Colonic mucosa (tissue), 4 donors: ENCODE measurements at regions not wholly inside any gene's neighbourhood (a gene's known extent, or its start where the extent isn't known, plus 50 kb on each side); places are given as distances from the start of the nearest gene placed in this dataset.

Experiments used
- DNase-seq: peaks from one replicate; pipeline ENCODE4 v3.0.0-alpha.2; 2020
- H3K27ac ChIP-seq: fragments of 200-600 bp; one replicate; pipeline ENCODE4 v1.8.0; 2021
- H3K27me3 ChIP-seq: fragments of 200-600 bp; one replicate; pipeline ENCODE4 v1.8.0; 2021
- H3K36me3 ChIP-seq: fragments of 200-600 bp; one replicate; pipeline ENCODE4 v1.8.0; 2021
- H3K4me1 ChIP-seq: fragments of 200-600 bp; one replicate; pipeline ENCODE4 v1.8.0; 2021; ENCODE audit warnings: mild to moderate bottlenecking
- H3K4me3 ChIP-seq: fragments of 200-600 bp; one replicate; pipeline ENCODE4 v1.8.0; 2021
- H3K9ac ChIP-seq, 2 donors: one replicate each; pipeline ENCODE4 v1.7.0; 2013; ENCODE audit warnings: control low read depth in 2 of 2, low read depth in 2 of 2, low read length in 2 of 2
- H3K9me3 ChIP-seq: fragments of 200-600 bp; one replicate; pipeline ENCODE4 v1.8.0; 2021
- intact Hi-C: fragments of 100-400 bp; cut with DNase I; formaldehyde crosslinking; loops from one replicate; pipeline ENCODE4 v1.14.1; 2022
- TF ChIP-seq, protein P1 (sequence below): fragments of 200-600 bp; IDR thresholded peaks from one replicate; pipeline ENCODE4 v1.8.0; 2022; ENCODE audit warnings: antibody characterized with exemption, mild to moderate bottlenecking
- donor health status: healthy.
- donor health status: DM: no; HTN: no; CAD: no.
- donor health status: DM: no; HTN: no; CAD: no.

DNA sequence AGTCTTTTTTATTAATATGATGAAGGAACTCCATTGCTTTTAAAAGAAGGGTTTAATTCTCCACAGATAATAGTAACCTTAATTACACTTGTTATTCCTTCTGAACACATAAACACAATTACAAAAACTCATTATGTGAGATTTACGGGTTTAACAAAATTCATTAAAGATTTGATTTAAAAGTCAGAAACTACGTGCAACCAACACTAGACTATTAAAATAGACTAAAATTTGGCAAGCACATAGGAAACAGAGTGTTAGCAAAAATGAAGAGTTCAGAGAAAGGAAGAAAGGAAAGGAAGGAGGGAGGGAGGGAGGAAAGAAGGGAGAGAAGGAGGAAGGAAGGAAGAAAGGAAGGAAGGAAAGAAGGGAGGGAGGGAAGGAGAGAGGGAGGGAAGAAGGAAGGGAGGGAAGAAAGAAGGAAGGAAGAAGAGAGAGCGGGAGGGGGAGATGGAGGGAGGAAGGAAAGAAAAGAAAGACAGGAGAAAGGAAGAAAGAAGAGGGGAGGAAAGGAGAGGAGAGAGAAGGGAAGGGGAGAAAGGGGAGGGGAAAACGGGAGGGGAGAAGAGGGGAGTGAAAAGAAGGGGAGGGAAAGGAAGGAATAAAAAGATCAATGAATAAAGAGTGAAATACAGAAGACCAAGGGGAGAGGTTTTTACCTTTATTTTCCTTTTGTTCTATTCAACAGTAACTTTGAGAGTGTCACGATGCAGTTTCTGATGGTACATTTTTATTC, 123.4 kb upstream of the LYPLAL1 start:
- DNase-seq, result no peak
- no peak overlapping the region for H3K27ac ChIP-seq
- H3K9ac ChIP-seq, result no peak overlapping the region
- intact Hi-C loops, result no loop called here
- H3K4me3 ChIP-seq, result no peak overlapping the region
- no peaks in the 10 kb centered on the region for H3K4me1 ChIP-seq
- H3K36me3 ChIP-seq, result no peaks in the 10 kb centered on the region
- H3K27me3 ChIP-seq, result no peaks in the 10 kb centered on the region
- TF ChIP-seq, protein P1, sequence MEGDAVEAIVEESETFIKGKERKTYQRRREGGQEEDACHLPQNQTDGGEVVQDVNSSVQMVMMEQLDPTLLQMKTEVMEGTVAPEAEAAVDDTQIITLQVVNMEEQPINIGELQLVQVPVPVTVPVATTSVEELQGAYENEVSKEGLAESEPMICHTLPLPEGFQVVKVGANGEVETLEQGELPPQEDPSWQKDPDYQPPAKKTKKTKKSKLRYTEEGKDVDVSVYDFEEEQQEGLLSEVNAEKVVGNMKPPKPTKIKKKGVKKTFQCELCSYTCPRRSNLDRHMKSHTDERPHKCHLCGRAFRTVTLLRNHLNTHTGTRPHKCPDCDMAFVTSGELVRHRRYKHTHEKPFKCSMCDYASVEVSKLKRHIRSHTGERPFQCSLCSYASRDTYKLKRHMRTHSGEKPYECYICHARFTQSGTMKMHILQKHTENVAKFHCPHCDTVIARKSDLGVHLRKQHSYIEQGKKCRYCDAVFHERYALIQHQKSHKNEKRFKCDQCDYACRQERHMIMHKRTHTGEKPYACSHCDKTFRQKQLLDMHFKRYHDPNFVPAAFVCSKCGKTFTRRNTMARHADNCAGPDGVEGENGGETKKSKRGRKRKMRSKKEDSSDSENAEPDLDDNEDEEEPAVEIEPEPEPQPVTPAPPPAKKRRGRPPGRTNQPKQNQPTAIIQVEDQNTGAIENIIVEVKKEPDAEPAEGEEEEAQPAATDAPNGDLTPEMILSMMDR, result no peak
- H3K9me3 ChIP-seq, result no peaks in the 10 kb centered on the region

DNA sequence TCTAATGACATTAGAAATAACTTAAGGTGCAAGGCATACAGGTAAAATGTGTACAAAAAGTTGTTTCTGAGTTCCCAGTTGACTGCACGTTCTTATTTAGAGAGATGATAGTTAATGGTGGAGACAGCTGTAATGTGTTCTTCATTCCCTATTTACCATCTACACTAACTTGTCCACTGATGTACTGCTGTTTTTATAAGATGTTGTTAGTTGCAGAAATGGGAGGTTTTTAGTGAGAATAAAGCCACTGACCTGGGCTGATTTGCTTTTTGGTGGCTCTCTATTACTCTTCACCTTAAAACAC, 122.9 kb upstream of the LYPLAL1 start:
- Histone ChIP-seq H3K9me3 (no peaks in the 10 kb centered on the region), H3K27ac (no peak overlapping the region), H3K9ac (no peak overlapping the region), H3K36me3 (no peaks in the 10 kb centered on the region), H3K4me1 (no peaks in the 10 kb centered on the region), H3K4me3 (no peak overlapping the region), H3K27me3 (no peaks in the 10 kb centered on the region)
- TF ChIP-seq, protein P1, result no peak
- intact Hi-C loops, result no loop called here
- DNase-seq, result no peak

DNA sequence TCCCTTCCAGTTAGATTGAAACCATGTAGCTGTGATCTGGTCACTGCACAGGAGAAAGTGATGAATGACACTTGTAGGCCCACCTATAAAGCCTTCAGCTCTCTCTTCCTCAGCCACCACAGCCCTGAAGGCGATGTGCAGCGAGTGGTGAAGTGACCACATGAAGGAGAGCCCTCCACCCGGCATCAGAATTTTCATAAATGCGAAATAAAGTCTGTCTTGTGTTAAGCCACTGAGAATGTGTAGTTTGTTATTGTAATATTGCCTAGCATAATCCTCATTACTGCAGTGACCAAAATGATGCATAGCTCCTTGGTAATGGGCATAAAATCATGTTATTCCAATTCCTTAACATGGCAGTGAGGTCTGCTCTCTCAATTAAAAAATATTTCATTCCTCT, 122.1 kb upstream of the LYPLAL1 start:
- Histone ChIP-seq H3K4me1 (no peaks in the 10 kb centered on the region), H3K4me3 (no peak overlapping the region), H3K27ac (no peak overlapping the region), H3K36me3 (no peaks in the 10 kb centered on the region), H3K9me3 (no peaks in the 10 kb centered on the region), H3K9ac (no peak overlapping the region), H3K27me3 (no peaks in the 10 kb centered on the region)
- DNase-seq, result no peak
- TF ChIP-seq, protein P1, result no peak
- intact Hi-C loops, result no loop called here

DNA sequence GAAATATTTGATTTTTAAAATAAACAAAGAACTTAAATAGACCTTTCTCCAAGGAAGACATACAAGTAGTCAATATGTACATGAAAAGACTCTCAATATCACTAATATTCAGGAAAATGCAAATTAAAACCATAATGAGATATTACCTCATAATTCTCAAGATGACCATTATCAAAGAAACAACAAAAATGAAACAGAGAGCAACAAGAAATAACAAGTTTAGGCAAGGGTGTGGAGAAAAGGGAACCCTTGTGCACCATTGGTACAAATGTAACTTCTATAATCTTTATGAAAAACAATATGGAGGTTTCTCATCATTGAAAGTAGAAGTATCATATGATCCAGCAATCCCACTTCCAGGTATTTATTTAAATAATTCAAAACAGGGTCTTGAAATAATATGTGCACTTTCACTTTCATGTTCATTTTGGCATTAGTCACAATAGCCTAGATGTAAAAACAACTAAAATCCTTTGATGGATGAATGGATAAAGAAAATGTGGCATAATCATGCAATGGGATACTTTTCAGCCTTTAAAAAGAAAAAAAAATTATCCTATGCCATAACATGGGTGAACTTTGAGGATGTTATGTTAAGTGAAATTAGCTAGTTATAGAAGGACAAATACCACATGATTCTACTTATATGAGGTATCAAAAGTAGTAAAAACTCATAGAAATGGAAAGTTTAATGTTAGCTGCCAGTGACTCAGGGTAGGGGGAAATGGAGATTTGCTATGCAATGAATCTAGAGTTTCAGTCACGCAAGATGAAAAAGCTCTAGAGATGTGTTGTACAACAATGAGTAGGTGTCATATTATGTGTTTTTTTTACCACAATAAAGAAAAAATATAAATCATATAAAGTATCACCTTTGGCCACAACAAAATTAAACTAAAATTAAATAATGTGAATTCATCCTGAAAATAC, 114.5 kb upstream of the LYPLAL1 start:
- Histone ChIP-seq H3K4me1 (no peaks in the 10 kb centered on the region), H3K9ac (no peak overlapping the region), H3K27me3 (no peaks in the 10 kb centered on the region), H3K27ac (no peak overlapping the region), H3K36me3 (no peaks in the 10 kb centered on the region), H3K9me3 (no peaks in the 10 kb centered on the region), H3K4me3 (no peak overlapping the region)
- TF ChIP-seq, protein P1, result no peak
- intact Hi-C loops, result no loop called here
- no peak for DNase-seq

DNA sequence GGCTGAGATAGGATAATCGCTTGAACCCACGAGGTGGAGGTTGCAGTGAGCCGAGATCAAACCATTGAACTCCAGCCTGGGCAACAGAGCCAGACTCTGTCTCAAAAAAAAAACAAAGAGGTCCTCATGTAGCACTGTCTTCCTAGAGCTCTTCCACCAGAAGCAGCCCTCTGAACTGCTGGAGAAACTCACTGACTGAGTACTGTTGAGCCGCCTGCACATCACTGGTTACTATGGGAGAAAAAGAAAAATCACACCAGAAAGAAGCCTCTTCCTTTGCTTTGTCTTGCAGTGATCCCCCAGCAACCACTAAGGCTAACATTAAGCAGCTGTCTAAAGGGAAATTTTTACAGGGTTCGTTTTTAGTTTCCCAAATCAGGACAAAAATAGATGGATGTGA, 112.9 kb upstream of the LYPLAL1 start:
- Histone ChIP-seq H3K4me3 (no peak overlapping the region), H3K4me1 (no peaks in the 10 kb centered on the region), H3K27ac (no peak overlapping the region), H3K36me3 (no peaks in the 10 kb centered on the region), H3K9ac (no peak overlapping the region), H3K9me3 (no peaks in the 10 kb centered on the region), H3K27me3 (no peaks in the 10 kb centered on the region)
- TF ChIP-seq, protein P1, result no peak
- intact Hi-C loops, result no loop called here
- DNase-seq, result no peak
